ENCODE measurements at regions not wholly inside any gene's neighbourhood (a gene's known extent, or its start where the extent isn't known, plus 50 kb on each side); places are given as distances from the start of the nearest gene placed in this dataset.

- no peak for DNase-seq
- Mint-ChIP-seq H3K9me3 (no peaks in the 10 kb centered on the region), H3K36me3 (no peaks in the 10 kb centered on the region), H3K27ac (no peak overlapping the region), H3K27me3 (peaks cover 8% of the 10 kb centered on the region), H3K4me3 (no peak overlapping the region), H3K4me1 (no peaks in the 10 kb centered on the region)
Observed at GRCh38 chr14:76551906-76552305, 176.0 kb downstream of the ESRRB start.

GRCh38 chr14:76564471-76565422 is 188.8 kb downstream of the ESRRB start:
- H3K27ac Mint-ChIP-seq = no peak overlapping the region
- H3K9me3 Mint-ChIP-seq = peaks cover 1% of the 10 kb centered on the region
- no peak overlapping the region for H3K4me3 Mint-ChIP-seq
- H3K36me3 Mint-ChIP-seq = no peaks in the 10 kb centered on the region
- H3K27me3 Mint-ChIP-seq = no peaks in the 10 kb centered on the region
- DNase-seq = no peak
- no peaks in the 10 kb centered on the region for H3K4me1 Mint-ChIP-seq

- no peaks in the 10 kb centered on the region for H3K36me3 Mint-ChIP-seq
- H3K9me3 Mint-ChIP-seq = peaks cover 1% of the 10 kb centered on the region
- H3K4me3 Mint-ChIP-seq = no peak overlapping the region
- no peak for DNase-seq
- no peak overlapping the region for H3K27ac Mint-ChIP-seq
- no peaks in the 10 kb centered on the region for H3K27me3 Mint-ChIP-seq
- no peaks in the 10 kb centered on the region for H3K4me1 Mint-ChIP-seq
Observed at GRCh38 chr14:76566439-76566838, 190.5 kb downstream of the ESRRB start.

GRCh38 chr14:76574416-76575095 is 186.7 kb upstream of the VASH1 start:
- H3K9me3 Mint-ChIP-seq = no peaks in the 10 kb centered on the region
- no peaks in the 10 kb centered on the region for H3K36me3 Mint-ChIP-seq
- H3K27me3 Mint-ChIP-seq = peaks cover 3% of the 10 kb centered on the region
- no peak overlapping the region for H3K27ac Mint-ChIP-seq
- no peaks in the 10 kb centered on the region for H3K4me1 Mint-ChIP-seq
- H3K4me3 Mint-ChIP-seq = no peak overlapping the region
- no peak for DNase-seq

- Mint-ChIP-seq H3K4me3 (no peak overlapping the region), H3K36me3 (no peaks in the 10 kb centered on the region), H3K27me3 (peaks cover 3% of the 10 kb centered on the region), H3K9me3 (no peaks in the 10 kb centered on the region), H3K4me1 (no peaks in the 10 kb centered on the region), H3K27ac (no peak overlapping the region)
- DNase-seq = no peak
Observed at GRCh38 chr14:76575108-76575507, 186.2 kb upstream of the VASH1 start.

GRCh38 chr14:76576047-76576741 is 185.1 kb upstream of the VASH1 start:
- no peaks in the 10 kb centered on the region for H3K4me1 Mint-ChIP-seq

GRCh38 chr14:76577090-76577489 is 184.2 kb upstream of the VASH1 start:
- Mint-ChIP-seq H3K27ac (no peak overlapping the region), H3K36me3 (no peaks in the 10 kb centered on the region), H3K4me1 (no peaks in the 10 kb centered on the region), H3K27me3 (peaks cover 3% of the 10 kb centered on the region), H3K4me3 (no peak overlapping the region), H3K9me3 (no peaks in the 10 kb centered on the region)
- no peak for DNase-seq

More at GRCh38 chr14:76576047-76576741, 185.1 kb upstream of the VASH1 start:
- Mint-ChIP-seq H3K9me3 (no peaks in the 10 kb centered on the region), H3K27ac (no peak overlapping the region), H3K27me3 (peaks cover 3% of the 10 kb centered on the region), H3K36me3 (no peaks in the 10 kb centered on the region), H3K4me3 (no peak overlapping the region)
- DNase-seq = no peak

GRCh38 chr14:76577837-76578236 is 183.4 kb upstream of the VASH1 start:
- H3K27ac Mint-ChIP-seq = no peak overlapping the region
- H3K4me3 Mint-ChIP-seq = no peak overlapping the region
- H3K36me3 Mint-ChIP-seq = no peaks in the 10 kb centered on the region
- DNase-seq = no peak
- no peaks in the 10 kb centered on the region for H3K4me1 Mint-ChIP-seq
- H3K9me3 Mint-ChIP-seq = no peaks in the 10 kb centered on the region
- peaks cover 3% of the 10 kb centered on the region for H3K27me3 Mint-ChIP-seq

- Mint-ChIP-seq H3K9me3 (no peaks in the 10 kb centered on the region), H3K36me3 (no peaks in the 10 kb centered on the region), H3K27me3 (peaks cover 4% of the 10 kb centered on the region), H3K27ac (no peak overlapping the region), H3K4me1 (no peaks in the 10 kb centered on the region), H3K4me3 (no peak overlapping the region)
- DNase-seq = no peak
Observed at GRCh38 chr14:76580399-76580798, 180.9 kb upstream of the VASH1 start.

GRCh38 chr14:76580967-76581366 is 180.3 kb upstream of the VASH1 start:
- H3K4me1 Mint-ChIP-seq = no peaks in the 10 kb centered on the region
- H3K27me3 Mint-ChIP-seq = peaks cover 4% of the 10 kb centered on the region
- no peaks in the 10 kb centered on the region for H3K36me3 Mint-ChIP-seq
- H3K4me3 Mint-ChIP-seq = no peak overlapping the region
- no peak for DNase-seq
- H3K9me3 Mint-ChIP-seq = no peaks in the 10 kb centered on the region
- H3K27ac Mint-ChIP-seq = no peak overlapping the region

- H3K9me3 Mint-ChIP-seq = no peaks in the 10 kb centered on the region
Observed at GRCh38 chr14:76581592-76581991, 179.7 kb upstream of the VASH1 start.

GRCh38 chr14:76582447-76582846 is 178.8 kb upstream of the VASH1 start:
- peaks cover 8% of the 10 kb centered on the region for H3K27me3 Mint-ChIP-seq
- H3K4me1 Mint-ChIP-seq = no peaks in the 10 kb centered on the region
- H3K9me3 Mint-ChIP-seq = no peaks in the 10 kb centered on the region
- no peak overlapping the region for H3K4me3 Mint-ChIP-seq
- DNase-seq = no peak
- no peak overlapping the region for H3K27ac Mint-ChIP-seq
- no peaks in the 10 kb centered on the region for H3K36me3 Mint-ChIP-seq

More at GRCh38 chr14:76581592-76581991, 179.7 kb upstream of the VASH1 start:
- Mint-ChIP-seq H3K4me1 (no peaks in the 10 kb centered on the region), H3K4me3 (no peak overlapping the region), H3K27me3 (peaks cover 8% of the 10 kb centered on the region), H3K36me3 (no peaks in the 10 kb centered on the region), H3K27ac (no peak overlapping the region)
- DNase-seq = no peak

GRCh38 chr14:76583174-76583573 is 178.1 kb upstream of the VASH1 start:
- H3K4me1 Mint-ChIP-seq = no peaks in the 10 kb centered on the region

GRCh38 chr14:76583805-76584204 is 177.5 kb upstream of the VASH1 start:
- peaks cover 8% of the 10 kb centered on the region for H3K27me3 Mint-ChIP-seq
- no peak overlapping the region for H3K4me3 Mint-ChIP-seq
- no peaks in the 10 kb centered on the region for H3K36me3 Mint-ChIP-seq
- DNase-seq = no peak
- H3K9me3 Mint-ChIP-seq = no peaks in the 10 kb centered on the region
- no peaks in the 10 kb centered on the region for H3K4me1 Mint-ChIP-seq
- H3K27ac Mint-ChIP-seq = no peak overlapping the region

More at GRCh38 chr14:76583174-76583573, 178.1 kb upstream of the VASH1 start:
- H3K27ac Mint-ChIP-seq = no peak overlapping the region
- no peaks in the 10 kb centered on the region for H3K36me3 Mint-ChIP-seq
- DNase-seq = no peak
- no peak overlapping the region for H3K4me3 Mint-ChIP-seq
- H3K27me3 Mint-ChIP-seq = peaks cover 8% of the 10 kb centered on the region
- no peaks in the 10 kb centered on the region for H3K9me3 Mint-ChIP-seq

- H3K4me1 Mint-ChIP-seq = no peaks in the 10 kb centered on the region
- DNase-seq = no peak
- H3K9me3 Mint-ChIP-seq = no peaks in the 10 kb centered on the region
- H3K27ac Mint-ChIP-seq = no peak overlapping the region
- no peaks in the 10 kb centered on the region for H3K36me3 Mint-ChIP-seq
- H3K4me3 Mint-ChIP-seq = no peak overlapping the region
- peaks cover 8% of the 10 kb centered on the region for H3K27me3 Mint-ChIP-seq
Observed at GRCh38 chr14:76584271-76584702, 177.0 kb upstream of the VASH1 start.

Data from activated naive CD8-positive, alpha-beta T cell treated with anti-CD3 and anti-CD28 coated beads for 36 hours (primary cell).